Gastroesophageal sphincter (tissue), 3 donors: ENCODE measurements at regions not wholly inside any gene's neighbourhood (a gene's known extent, or its start where the extent isn't known, plus 50 kb on each side); places are given as distances from the start of the nearest gene placed in this dataset.

Experiments used
- CTCF ChIP-seq, 4 experiments: fragments of 200-600 bp in 2 of 4; fragments of 450-650 bp in 2 of 4; sonication (generic) in 1 of 4; IDR thresholded peaks; one replicate each; pipeline ENCODE4 v1.5.1; 2017 to 2019; ENCODE audit warnings: antibody characterized with exemption in 4 of 4, mild to moderate bottlenecking in 2 of 4, moderate library complexity in 2 of 4
- EP300 ChIP-seq: sonication (generic); formaldehyde crosslinking; IDR thresholded peaks from one replicate; pipeline ENCODE4 v1.6.1; 2017; ENCODE audit warnings: antibody characterized with exemption, mild to moderate bottlenecking
- POLR2A ChIP-seq, 2 donors: fragments of 450-650 bp; IDR thresholded peaks; one replicate each; pipeline ENCODE4 v1.6.1; 2017; ENCODE audit warnings: antibody characterized with exemption in 2 of 2, mild to moderate bottlenecking in 2 of 2, moderate library complexity in 1 of 2
- POLR2AphosphoS5 ChIP-seq: sonication (generic); formaldehyde crosslinking; IDR thresholded peaks from one replicate; pipeline ENCODE4 v1.6.1; 2017; ENCODE audit warnings: antibody characterized with exemption

GRCh38 chr3:177807150-177807875 lies 610.0 kb upstream of the TBL1XR1 start:
- no peak for TF ChIP-seq CTCF (IDR thresholded peaks at IDR 0.05)
- TF ChIP-seq EP300, result no peak
- no peak for TF ChIP-seq POLR2A (IDR thresholded peaks at IDR 0.05)
- TF ChIP-seq POLR2AphosphoS5, result no peak
